Neural progenitor cell (in vitro differentiated cells): ENCODE measurements at regions not wholly inside any gene's neighbourhood (a gene's known extent, or its start where the extent isn't known, plus 50 kb on each side); places are given as distances from the start of the nearest gene placed in this dataset.

Experiments used
- DNase-seq: peaks from one replicate; pipeline ENCODE4 v3.0.0-alpha.2; 2016; ENCODE audit warnings: low spot score
- H2AFZ ChIP-seq: fragments of 200-600 bp; sonication (generic); replicated peaks from 2 replicates; pipeline ENCODE4 v1.6.1; 2016; ENCODE audit warnings: antibody characterized with exemption
- H3F3A ChIP-seq: fragments of 200-600 bp; sonication (generic); 2 replicates; pipeline ENCODE4 v1.6.1; 2016; ENCODE audit warnings: antibody characterized with exemption, low read depth
- H3K27ac ChIP-seq: fragments of 200-600 bp; sonication (generic); 2 replicates; pipeline ENCODE4 v1.5.1; 2016; ENCODE audit warnings: mild to moderate bottlenecking
- H3K27me3 ChIP-seq: fragments of 200-600 bp; sonication (generic); 2 replicates; pipeline ENCODE4 v1.6.1; 2016; ENCODE audit warnings: mild to moderate bottlenecking, moderate library complexity
- H3K36me3 ChIP-seq: fragments of 200-600 bp; sonication (generic); 2 replicates; pipeline ENCODE4 v1.5.1; 2016
- H3K4me1 ChIP-seq: fragments of 200-600 bp; sonication (generic); 2 replicates; pipeline ENCODE4 v1.6.1; 2016; ENCODE audit warnings: mixed run types
- H3K4me2 ChIP-seq: fragments of 200-600 bp; sonication (generic); 2 replicates; pipeline ENCODE4 v1.6.1; 2016
- H3K4me3 ChIP-seq: fragments of 200-600 bp; sonication (generic); 2 replicates; pipeline ENCODE4 v1.5.1; 2016
- H3K79me2 ChIP-seq: fragments of 200-600 bp; sonication (generic); 2 replicates; pipeline ENCODE4 v1.6.1; 2016; ENCODE audit warnings: low read depth
- H3K9ac ChIP-seq: fragments of 200-600 bp; sonication (generic); 2 replicates; pipeline ENCODE4 v1.6.1; 2016
- H3K9me3 ChIP-seq: fragments of 200-600 bp; sonication (generic); 2 replicates; pipeline ENCODE4 v1.5.1; 2016; ENCODE audit warnings: low read depth
- H4K20me1 ChIP-seq: fragments of 200-600 bp; sonication (generic); 2 replicates; pipeline ENCODE4 v1.6.1; 2016; ENCODE audit warnings: low read depth
- H3K27ac Mint-ChIP-seq: 3 replicates; pipeline ENCODE4 v1.8.0; 2021; ENCODE audit warnings: mixed read lengths
- H3K27me3 Mint-ChIP-seq: 2 replicates; pipeline ENCODE4 v1.8.0; 2022; ENCODE audit warnings: low read depth, mild to moderate bottlenecking, inconsistent platforms, moderate library complexity, mixed read lengths; ENCODE audit not compliant: insufficient read depth
- H3K36me3 Mint-ChIP-seq: 3 replicates; pipeline ENCODE4 v1.8.0; 2021; ENCODE audit warnings: mixed read lengths
- H3K4me1 Mint-ChIP-seq: 3 replicates; pipeline ENCODE4 v1.8.0; 2021; ENCODE audit warnings: mixed read lengths
- H3K4me3 Mint-ChIP-seq: 3 replicates; pipeline ENCODE4 v1.8.0; 2021; ENCODE audit warnings: mild to moderate bottlenecking, moderate library complexity, mixed read lengths
- H3K9me3 Mint-ChIP-seq: 3 replicates; pipeline ENCODE4 v1.8.0; 2020; ENCODE audit warnings: mixed read lengths
- CTCF ChIP-seq: fragments of 200-600 bp; sonication (generic); IDR thresholded peaks from 2 replicates; pipeline ENCODE4 v1.5.1; 2017; ENCODE audit warnings: antibody characterized with exemption, mild to moderate bottlenecking
- EZH2 ChIP-seq: fragments of 200-600 bp; sonication (generic); IDR thresholded peaks from 2 replicates; pipeline ENCODE4 v1.6.1; 2017; ENCODE audit warnings: antibody characterized with exemption, mild to moderate bottlenecking, moderate library complexity
- EZH2phosphoT487 ChIP-seq: fragments of 200-600 bp; sonication (generic); IDR thresholded peaks from 2 replicates; pipeline ENCODE4 v1.6.1; 2017; ENCODE audit warnings: antibody characterized with exemption

- no peaks in the 10 kb centered on the region for H4K20me1 ChIP-seq
- H3K9ac ChIP-seq, result no peak overlapping the region
- DNase-seq, result no peak
- Mint-ChIP-seq H3K36me3 (no peaks in the 10 kb centered on the region), H3K27me3 (peaks cover 27% of the 10 kb centered on the region), H3K4me1 (peaks cover 27% of the 10 kb centered on the region), H3K4me3 (no peak overlapping the region), H3K27ac (no peak overlapping the region), H3K9me3 (peaks cover 2% of the 10 kb centered on the region)
- no peaks in the 10 kb centered on the region for H3K36me3 ChIP-seq
- H3K4me1 ChIP-seq, result peaks cover 13% of the 10 kb centered on the region
- no peak overlapping the region for H2AFZ ChIP-seq
- no peak overlapping the region for H3K4me2 ChIP-seq
- H3K9me3 ChIP-seq, result no peaks in the 10 kb centered on the region
- no peaks in the 10 kb centered on the region for H3K27me3 ChIP-seq
- TF ChIP-seq CTCF (no peak), EZH2phosphoT487 (no peak), EZH2 (no peak)
- H3K79me2 ChIP-seq, result no peaks in the 10 kb centered on the region
- no peak overlapping the region for H3K4me3 ChIP-seq
- H3K27ac ChIP-seq, result no peak overlapping the region
- peaks cover 3% of the 10 kb centered on the region for H3F3A ChIP-seq
Measured at GRCh38 chr14:100664231-100664630, 62.5 kb upstream of the DLK1 start.

- no peaks in the 10 kb centered on the region for H3K79me2 ChIP-seq
- H3K36me3 Mint-ChIP-seq, result no peaks in the 10 kb centered on the region
- peaks cover 20% of the 10 kb centered on the region for H3K4me1 ChIP-seq
- H4K20me1 ChIP-seq, result no peaks in the 10 kb centered on the region
- peaks cover 33% of the 10 kb centered on the region for H3K4me1 Mint-ChIP-seq
- H3K9me3 Mint-ChIP-seq, result peaks cover 2% of the 10 kb centered on the region
- H3K27me3 ChIP-seq, result no peaks in the 10 kb centered on the region
- peak overlapping the region; percentile 97 for H3K27ac Mint-ChIP-seq
- H3K27me3 Mint-ChIP-seq, result peaks cover 31% of the 10 kb centered on the region
- no peak overlapping the region for H3K4me3 ChIP-seq
- H3K27ac ChIP-seq, result no peak overlapping the region
- H3K9me3 ChIP-seq, result no peaks in the 10 kb centered on the region
- H3K9ac ChIP-seq, result no peak overlapping the region
- H3K36me3 ChIP-seq, result no peaks in the 10 kb centered on the region
- no peak overlapping the region for H3K4me2 ChIP-seq
- peaks cover 5% of the 10 kb centered on the region for H3F3A ChIP-seq
- H3K4me3 Mint-ChIP-seq, result peak overlapping the region; percentile 24
- TF ChIP-seq EZH2, result no peak
- TF ChIP-seq EZH2phosphoT487, result no peak
- no peak for TF ChIP-seq CTCF
- no peak overlapping the region for H2AFZ ChIP-seq
- no peak for DNase-seq
Measured at GRCh38 chr14:100664841-100665510, 61.7 kb upstream of the DLK1 start.

- no peaks in the 10 kb centered on the region for H3K79me2 ChIP-seq
- no peaks in the 10 kb centered on the region for H3K36me3 Mint-ChIP-seq
- no peaks in the 10 kb centered on the region for H3K9me3 ChIP-seq
- peaks cover 30% of the 10 kb centered on the region for H3K27me3 Mint-ChIP-seq
- no peak overlapping the region for H3K4me2 ChIP-seq
- H3K4me1 ChIP-seq, result peaks cover 23% of the 10 kb centered on the region
- no peak overlapping the region for H3K27ac ChIP-seq
- TF ChIP-seq EZH2, result no peak
- TF ChIP-seq CTCF, result no peak
- no peak for TF ChIP-seq EZH2phosphoT487
- H3K27me3 ChIP-seq, result no peaks in the 10 kb centered on the region
- H3K9me3 Mint-ChIP-seq, result peaks cover 2% of the 10 kb centered on the region
- no peaks in the 10 kb centered on the region for H4K20me1 ChIP-seq
- H3F3A ChIP-seq, result peaks cover 10% of the 10 kb centered on the region
- peaks cover 35% of the 10 kb centered on the region for H3K4me1 Mint-ChIP-seq
- H3K4me3 ChIP-seq, result no peak overlapping the region
- H3K9ac ChIP-seq, result no peak overlapping the region
- DNase-seq, result no peak
- no peak overlapping the region for H2AFZ ChIP-seq
- H3K36me3 ChIP-seq, result no peaks in the 10 kb centered on the region
- peak overlapping the region; percentile 97 for H3K27ac Mint-ChIP-seq
- H3K4me3 Mint-ChIP-seq, result no peak overlapping the region
Measured at GRCh38 chr14:100665511-100666032, 61.1 kb upstream of the DLK1 start.
